ENCODE measurements at regions not wholly inside any gene's neighbourhood (a gene's known extent, or its start where the extent isn't known, plus 50 kb on each side); places are given as distances from the start of the nearest gene placed in this dataset.

- ATAC-seq (no peak), DNase-seq (ENCODE audit: low read depth, low spot score) (no peak)
- H3K9me2 ChIP-seq (ENCODE audit: insufficient read depth), result no peaks in the 10 kb centered on the region
- H3K79me2 ChIP-seq (ENCODE audit: insufficient read depth, low read length), result no peaks in the 10 kb centered on the region
- no peak overlapping the region for H3K4me3 ChIP-seq (replicated peaks in 1 of 2; ENCODE audit: low read depth in 1 of 2, low read length in 2 of 2)
- no peak overlapping the region for H2AFZ ChIP-seq (ENCODE audit: low read depth, low read length, poor library complexity, severe bottlenecking)
- H3K4me1 ChIP-seq (ENCODE audit: control insufficient read depth in 1 of 2, insufficient read depth in 2 of 2, low read length in 2 of 2), result no peaks in the 10 kb centered on the region
- CTCF ChIA-PET, result no interaction called here
- H3K9ac ChIP-seq (ENCODE audit: low read length), result no peak overlapping the region
- H4K20me1 ChIP-seq (ENCODE audit: insufficient read depth), result no peaks in the 10 kb centered on the region
- H3K27me3 ChIP-seq (ENCODE audit: insufficient read depth, low read length), result no peaks in the 10 kb centered on the region
- TF ChIP-seq ZNF274 (IDR thresholded peaks at IDR 0.05; ENCODE audit: low read depth, low read length), result no peak
- TF ChIP-seq JUND (IDR thresholded peaks at IDR 0.05), result no peak
- no peak for TF ChIP-seq ZBTB33 (IDR thresholded peaks at IDR 0.05; ENCODE audit: extremely low read depth, insufficient replicate concordance, low read length)
- no peak for TF ChIP-seq RAD21 (IDR thresholded peaks at IDR 0.05; ENCODE audit: low read depth)
- no peak for TF ChIP-seq ATF3 (IDR thresholded peaks at IDR 0.05)
- TF ChIP-seq TCF7L2 (IDR thresholded peaks at IDR 0.05; ENCODE audit: borderline replicate concordance, extremely low read depth, insufficient read depth, insufficient read length), result no peak
- TF ChIP-seq EZH2phosphoT487 (IDR thresholded peaks at IDR 0.05; ENCODE audit: borderline replicate concordance), result no peak
- no peak for TF ChIP-seq SIN3A (IDR thresholded peaks at IDR 0.05; ENCODE audit: low read depth)
- TF ChIP-seq POLR2AphosphoS5 (IDR thresholded peaks at IDR 0.05; ENCODE audit: low read depth, low read length), result no peak
- H3K9me3 ChIP-seq (ENCODE audit: control insufficient read depth in 1 of 2, insufficient read depth in 1 of 2, low read depth in 1 of 2, low read length in 2 of 2), result no peaks in the 10 kb centered on the region
- no peak overlapping the region for H3K4me2 ChIP-seq (ENCODE audit: low read length)
- no peaks in the 10 kb centered on the region for H3K36me3 ChIP-seq (ENCODE audit: control insufficient read depth in 1 of 2, insufficient read depth in 2 of 2, low read length in 2 of 2)
- RAD21 ChIA-PET (ENCODE audit: low non-redundant PET in 1 of 2, low total read pairs in 2 of 2, uncharacterized antibody in 2 of 2, unreplicated experiment in 2 of 2), result no interaction called here
- no TSS peak for BruUV-seq (replicated peaks)
- intact Hi-C loops (cut with micrococcal nuclease), result no loop called here
- H3K27ac ChIP-seq (ENCODE audit: low read depth, low read length), result no peak overlapping the region
- POLR2A ChIA-PET, result no interaction called here
Observed at GRCh38 chr12:60997869-60998378, 1262.3 kb upstream of the USP15 start.
